ENCODE measurements at regions not wholly inside any gene's neighbourhood (a gene's known extent, or its start where the extent isn't known, plus 50 kb on each side); places are given as distances from the start of the nearest gene placed in this dataset.
"Not testable (repeated sequence)": the region's sequence is repeated elsewhere in the genome, so short reads cannot be mapped to it uniquely, and the experiment has no call there.

DNA sequence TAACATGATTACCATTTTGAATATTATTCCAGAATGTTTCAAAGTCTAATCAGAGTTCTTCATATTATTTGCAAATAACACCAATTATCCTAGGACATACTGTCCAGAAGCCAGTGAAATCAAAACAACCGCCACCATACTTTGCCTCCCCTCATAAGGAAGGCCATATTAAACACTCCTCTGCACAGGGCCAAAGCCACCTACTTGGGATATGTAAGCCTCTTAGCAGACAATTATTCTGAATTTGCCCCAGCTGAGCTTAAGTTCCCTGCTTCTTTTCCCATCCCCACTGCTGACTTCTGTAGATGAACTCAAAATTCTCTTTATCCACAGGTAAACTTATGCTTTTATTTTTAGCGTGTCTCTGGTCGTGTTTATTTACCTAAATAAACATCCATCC is 374.0 kb downstream of the KIF2B start:
- no peak for DNase-seq

DNA sequence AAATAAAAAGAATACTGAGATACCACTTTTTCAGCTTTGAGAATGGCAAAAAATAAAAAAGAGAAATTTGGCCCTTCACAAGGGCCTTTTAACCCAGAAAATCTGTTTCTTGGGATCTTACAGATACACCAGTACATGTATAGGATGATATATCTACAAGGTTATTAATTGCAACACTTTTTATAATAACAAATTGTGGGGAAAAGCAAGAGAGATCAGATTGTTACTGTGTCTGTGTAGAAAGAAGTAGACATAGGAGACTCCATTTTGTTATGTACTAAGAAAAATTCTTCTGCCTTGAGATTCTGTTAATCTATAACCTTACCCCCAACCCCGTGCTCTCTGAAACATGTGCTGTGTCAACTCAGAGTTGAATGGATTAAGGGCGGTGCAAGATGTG is 378.7 kb downstream of the KIF2B start:
- DNase-seq, result not testable (repeated sequence)

DNA sequence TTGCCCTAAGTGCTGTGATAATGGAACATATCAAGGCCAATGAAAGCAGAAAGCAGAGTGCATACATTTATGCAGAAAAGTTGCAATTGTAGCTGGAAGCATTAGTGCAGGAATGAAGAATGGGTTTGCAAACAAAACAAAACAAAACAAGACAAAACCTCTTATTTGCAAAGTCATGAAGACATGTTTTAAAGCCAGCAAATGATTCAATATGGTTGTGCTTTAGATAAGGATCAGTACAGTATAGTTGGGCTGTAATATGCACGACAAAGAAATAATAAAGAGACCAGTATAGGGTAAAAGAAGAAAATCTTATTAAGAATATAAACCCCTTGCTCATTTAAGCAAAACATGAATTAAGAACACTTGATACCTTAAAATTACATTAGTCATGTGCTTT is 398.1 kb downstream of the KIF2B start:
- DNase-seq, result no peak

DNA sequence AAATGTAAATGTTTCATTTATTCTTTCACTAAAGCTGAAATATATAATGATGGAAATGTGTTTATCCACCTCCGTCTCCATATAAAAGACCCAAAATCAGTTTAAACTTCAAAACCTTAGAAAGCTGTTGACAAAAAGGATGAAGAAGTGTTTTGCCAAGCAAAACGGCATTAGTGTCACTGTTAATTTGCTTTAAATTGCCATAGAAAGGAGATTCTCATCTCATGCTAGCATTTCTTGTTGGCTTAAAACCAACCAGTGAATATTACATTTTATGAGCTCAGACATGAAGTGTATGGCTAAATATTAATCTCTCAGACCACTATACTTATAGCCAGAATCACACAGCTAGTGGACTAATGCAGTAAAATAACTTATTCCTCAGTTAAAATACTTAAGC is 398.8 kb downstream of the KIF2B start:
- DNase-seq, result no peak

DNA sequence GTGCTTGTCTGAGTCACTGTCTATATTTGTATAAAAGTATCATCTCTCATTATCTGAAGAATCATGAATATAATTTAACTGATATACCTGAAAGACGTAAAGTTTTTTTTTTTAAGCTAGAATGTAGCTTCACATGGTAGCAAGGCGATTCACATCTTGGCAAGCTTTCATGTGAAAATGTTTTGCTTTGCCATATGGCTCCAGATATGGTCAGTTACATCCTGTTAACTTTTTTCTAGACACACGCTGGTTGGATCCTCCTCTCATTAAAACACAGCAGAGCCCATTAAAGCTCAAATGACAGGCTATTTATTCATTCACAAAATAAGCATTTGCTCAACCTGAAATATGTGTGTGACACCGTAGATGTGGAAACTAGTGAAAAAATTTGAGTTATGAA is 412.8 kb downstream of the KIF2B start:
- no peak for DNase-seq

DNA sequence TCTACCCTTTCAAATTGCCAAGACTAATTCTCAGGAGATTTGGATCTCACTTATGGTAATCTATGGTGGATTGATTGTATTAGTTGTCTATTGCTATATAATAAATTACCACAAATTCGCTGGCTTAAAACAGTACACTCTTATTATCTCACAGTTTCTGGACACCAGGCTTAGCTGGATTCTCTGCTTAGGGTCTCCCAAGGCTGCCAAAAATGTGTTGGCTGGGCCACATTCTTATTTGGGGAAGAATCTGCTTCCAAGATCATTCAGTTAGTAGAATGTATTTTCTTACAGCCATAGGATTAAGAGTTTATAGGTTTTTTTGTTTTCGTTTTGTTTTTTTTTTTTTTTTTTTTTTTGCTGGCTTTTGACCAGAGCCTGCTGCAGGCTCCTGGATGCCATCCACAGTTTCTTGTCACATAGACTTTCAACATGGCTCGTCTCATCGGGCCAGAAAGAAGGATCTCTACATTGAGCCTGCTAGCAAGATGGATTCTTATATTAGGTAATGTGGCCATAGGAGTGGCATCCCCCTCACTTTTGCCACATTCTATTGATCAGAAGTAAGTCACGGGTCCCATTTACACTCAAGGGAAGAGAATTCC is 415.3 kb downstream of the KIF2B start:
- DNase-seq, result no peak

DNA sequence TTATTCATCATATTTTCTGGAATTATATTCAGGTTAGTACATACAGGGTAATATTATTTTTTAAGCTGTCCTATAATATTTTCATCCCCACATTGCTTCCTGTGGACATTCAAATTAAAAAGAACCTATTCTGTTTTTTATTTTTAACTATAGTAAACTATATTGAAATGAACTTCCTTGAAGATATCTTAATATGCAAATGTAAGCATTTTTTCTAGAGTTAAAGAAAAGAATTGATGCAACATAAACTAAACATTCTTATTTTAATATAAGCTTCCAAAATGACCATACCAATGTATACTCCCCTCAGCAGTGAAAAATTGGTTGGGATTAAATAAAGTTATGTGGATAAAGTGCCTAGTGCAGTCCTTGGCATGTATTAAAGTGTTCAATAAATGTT is 416.6 kb downstream of the KIF2B start:
- no peak for DNase-seq

DNA sequence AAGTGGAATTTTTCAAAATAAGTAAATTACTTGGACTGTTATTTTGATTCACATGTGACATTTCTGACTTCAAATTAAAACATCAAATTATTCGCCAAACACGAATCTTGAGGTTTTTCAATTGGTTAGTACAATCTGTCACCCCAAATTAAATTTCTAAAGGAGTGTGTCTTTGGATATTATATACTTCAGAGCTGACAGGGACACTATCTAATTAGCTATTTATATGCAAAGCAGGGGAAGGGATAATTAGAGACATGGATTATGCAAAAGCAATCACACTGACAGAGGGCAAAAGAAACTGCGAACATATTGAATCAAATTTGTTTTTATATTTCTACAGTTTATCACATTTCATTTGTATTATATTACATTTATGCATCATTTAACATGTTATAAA is 433.0 kb downstream of the KIF2B start:
- DNase-seq, result no peak

DNA sequence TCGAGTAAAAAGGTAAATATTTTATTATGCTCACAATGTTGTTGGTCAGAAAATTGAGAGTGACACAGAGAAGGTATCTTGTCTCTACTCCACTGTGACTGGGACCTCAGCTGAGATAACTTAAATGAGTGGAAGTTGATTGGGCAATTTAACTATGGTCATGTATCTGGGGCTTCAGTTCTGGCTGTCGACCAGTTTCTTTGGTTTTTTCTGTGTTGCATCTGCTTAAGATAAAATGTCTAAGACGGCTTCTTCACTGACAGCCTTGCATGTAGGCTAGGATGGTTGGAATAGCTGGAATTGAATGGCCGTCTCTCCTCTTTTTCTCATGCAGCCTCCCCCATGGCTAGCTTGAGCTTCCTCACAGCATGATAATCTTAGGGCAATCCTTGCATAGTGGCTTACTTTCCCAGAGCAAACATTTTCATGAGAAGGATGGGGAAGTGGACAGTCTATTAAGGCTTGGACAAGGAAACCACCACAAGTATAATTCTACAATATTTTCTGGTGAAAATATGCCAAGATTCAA is 433.7 kb downstream of the KIF2B start:
- DNase-seq, result no peak

DNA sequence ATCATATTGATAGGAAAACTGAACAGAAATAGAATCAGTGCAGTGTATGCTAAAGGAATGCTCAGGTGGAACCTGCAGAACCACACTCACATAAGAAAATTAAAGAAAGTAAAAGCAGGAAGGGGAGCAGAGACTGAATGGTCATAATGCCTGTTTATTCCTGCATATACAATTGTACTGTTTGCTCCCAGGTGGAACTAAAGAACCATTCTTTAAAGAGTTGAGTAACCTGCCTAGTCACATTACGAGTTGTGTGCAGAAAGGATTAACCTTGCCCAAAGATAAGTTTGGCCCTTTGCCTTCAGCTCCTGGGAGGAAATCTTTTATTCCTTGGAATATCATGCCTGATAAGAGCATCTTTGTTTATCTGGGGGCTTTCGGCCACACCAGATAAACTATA is 434.7 kb downstream of the KIF2B start:
- DNase-seq, result no peak

DNA sequence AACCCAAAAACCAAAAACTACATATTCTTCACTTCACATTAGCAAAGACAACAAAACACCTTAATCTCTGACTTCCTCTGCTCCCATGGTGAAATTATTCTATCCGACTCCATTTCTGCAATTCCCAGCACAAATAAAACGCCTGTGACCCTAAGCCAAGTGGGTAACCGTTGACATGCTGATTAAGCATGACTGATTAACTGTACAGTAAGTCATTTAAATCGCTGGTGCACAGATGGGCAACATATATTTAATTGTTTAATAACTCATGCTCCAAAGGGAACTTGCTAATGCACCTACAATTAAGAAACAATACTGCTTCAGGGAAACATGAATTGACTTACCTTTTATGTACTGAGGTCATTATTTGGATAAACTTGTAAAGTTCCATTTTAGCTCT is 436.7 kb downstream of the KIF2B start:
- DNase-seq, result no peak

DNA sequence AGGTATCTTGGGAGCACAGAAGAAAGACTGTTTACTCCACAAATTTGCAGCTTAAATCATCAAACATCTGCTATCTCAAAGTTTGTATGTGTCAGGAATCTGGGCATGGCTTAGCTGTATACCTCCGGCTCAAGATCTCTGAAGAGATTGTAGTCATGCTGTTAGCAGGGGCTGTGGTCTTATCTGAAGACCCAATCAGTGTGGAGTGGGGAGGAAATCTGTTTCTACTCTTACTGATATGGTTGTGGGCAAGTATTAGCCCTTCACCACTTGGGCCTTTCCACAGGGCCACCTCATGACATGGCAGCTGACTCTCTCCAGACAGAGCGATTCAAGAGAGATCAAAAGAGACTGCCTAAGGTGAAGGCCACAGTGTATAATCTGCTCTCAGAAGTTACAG is 438.7 kb downstream of the KIF2B start:
- DNase-seq, result no peak

DNA sequence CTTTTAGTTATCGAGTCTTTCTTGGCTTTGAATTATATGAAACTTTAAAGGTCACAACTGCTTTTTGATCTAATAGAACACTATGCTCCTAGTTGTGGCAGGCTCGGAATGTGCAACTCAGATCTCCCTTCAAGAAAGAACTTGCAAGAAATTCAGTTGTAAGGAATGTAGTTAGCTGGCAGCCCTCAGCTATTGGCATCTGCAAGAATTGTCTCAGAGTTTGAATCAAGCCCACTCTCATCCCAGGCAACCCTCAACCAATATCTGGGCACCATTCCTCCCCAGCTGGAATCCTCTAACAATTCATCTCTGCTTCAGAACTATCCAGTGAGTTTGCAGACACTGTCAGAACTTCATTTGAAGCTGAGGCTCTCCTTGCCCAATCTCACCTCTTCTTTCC is 447.2 kb downstream of the KIF2B start:
- no peak for DNase-seq

DNA sequence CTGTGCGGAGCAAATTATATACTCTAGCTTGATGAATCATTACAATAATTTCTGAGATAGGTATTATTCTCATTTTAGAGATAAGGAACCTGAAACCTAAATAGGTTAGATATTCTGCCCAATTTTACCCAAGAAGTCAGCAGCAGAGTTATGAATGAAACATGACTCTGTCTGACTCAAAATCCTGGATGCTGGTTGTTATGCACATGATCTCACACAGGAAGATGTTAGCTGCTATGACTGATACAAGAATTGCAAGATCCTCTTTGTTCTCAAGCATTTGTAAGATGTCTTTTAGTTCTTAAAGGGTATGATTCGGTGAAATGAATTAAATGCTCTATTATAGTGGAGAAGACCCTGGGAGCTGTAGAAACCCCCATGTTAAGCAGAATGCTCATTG is 447.8 kb downstream of the KIF2B start:
- DNase-seq, result no peak

DNA sequence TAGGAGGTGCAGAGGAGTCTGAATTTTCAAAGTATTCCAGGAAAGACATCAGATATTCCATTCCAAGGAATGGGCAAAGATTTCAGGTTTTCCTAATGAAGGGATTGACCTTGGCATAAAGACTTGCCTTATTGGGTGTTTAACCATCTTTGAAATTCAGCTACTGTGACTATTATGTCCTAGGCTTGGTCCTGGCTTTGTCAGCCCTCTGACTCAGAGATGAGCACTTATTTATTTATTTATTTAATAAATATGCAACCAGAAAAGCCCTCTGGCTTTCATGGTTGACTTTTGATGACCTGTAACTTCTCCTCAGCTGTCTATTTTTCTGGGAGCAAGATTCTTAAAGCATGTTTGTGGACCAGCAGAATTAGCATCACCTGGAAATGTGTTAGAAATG is 455.1 kb downstream of the KIF2B start:
- DNase-seq, result no peak

DNA sequence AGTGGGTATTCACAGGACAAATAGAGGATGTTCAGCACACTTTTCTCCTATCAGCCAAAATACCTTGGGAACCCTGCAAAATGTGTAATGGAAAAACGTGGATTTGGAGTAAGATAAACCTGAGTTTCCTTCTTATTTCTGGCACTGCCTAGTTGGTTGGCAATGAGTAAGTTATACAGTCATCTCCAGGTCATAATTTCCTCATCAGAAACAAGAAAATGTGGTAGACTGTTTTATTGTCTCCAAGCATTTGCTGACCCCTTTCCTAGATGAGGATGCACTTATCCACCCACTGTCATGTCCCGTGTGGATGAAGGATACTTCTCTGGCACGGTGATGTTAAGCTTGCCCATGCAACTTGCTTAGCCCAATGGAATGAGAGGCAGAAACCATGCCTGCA is 458.0 kb downstream of the KIF2B start:
- no peak for DNase-seq

DNA sequence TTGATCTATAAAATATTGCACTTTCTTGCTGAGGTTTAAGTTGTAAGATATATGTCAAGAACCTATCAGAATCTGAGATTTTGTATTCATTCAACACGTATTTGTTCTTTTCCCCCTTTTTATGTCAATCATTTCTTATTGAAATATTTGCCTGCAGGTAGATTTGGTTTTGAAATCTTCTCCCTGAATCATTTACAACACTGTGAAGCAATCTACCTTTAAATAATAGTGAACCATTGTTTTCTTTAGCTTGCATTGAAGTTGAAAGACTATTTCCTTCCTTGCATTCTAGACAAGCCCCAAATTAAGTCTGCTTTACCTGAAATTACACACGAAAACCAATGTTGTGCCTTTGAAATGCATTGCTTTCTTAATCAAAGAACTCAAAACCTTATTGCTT is 460.2 kb downstream of the KIF2B start:
- DNase-seq, result no peak

DNA sequence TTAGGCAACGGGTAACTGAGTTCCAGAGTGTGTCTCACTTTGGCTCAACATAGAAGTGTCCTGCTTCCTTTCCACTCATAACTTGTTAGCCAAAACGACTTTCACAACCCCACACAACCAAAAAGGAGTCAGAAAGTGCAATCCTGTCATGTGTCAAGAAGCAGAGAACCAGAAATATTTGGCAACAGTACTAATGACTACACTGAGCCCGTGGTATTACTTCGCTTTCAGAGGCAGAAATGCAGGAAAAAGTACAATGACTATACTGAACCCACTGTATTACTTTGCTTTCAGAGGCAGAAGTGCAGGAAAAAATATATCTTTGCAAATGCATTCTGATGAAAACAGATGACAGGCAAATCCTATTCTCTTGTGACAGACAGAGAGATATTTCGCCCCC is 484.6 kb downstream of the KIF2B start:
- no peak for DNase-seq

DNA sequence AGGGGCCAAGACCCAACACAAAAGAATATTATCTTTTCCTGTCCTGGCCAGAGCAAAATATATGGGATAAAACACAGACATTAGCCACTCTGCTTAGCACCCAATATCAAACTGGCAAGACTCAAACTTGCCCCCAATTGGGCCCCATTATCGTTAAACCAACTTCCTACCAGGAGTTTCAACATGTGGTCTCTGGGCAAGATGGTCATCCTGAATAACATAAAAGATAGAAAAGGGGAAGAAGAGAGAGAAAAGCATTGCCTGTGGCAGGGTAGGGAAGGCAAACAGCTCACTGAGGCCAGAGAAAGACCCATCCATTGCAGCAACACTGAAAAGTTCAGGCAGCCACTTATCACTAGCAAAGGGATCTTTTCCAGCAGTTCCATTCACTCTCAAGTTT is 502.1 kb downstream of the KIF2B start:
- DNase-seq, result no peak

DNA sequence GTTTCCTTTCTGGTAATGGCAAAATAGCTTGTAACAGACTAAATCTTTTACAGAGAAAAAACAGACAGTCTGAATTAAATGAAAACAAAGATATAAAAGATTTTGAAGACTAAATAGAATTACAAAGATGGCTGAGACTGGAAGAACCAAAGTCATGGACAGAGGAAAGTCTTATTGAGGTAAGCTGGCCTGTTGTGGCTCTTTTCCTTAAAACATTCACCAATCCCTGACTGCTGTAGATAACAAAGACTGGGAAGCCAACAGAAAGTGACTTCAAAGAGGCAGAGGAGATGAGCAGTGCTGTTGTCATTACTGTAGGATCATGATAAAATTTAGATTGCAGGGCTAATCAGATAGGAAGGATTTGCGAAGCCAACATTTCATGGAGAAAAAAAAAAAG is 517.0 kb downstream of the KIF2B start:
- DNase-seq, result no peak

DNA sequence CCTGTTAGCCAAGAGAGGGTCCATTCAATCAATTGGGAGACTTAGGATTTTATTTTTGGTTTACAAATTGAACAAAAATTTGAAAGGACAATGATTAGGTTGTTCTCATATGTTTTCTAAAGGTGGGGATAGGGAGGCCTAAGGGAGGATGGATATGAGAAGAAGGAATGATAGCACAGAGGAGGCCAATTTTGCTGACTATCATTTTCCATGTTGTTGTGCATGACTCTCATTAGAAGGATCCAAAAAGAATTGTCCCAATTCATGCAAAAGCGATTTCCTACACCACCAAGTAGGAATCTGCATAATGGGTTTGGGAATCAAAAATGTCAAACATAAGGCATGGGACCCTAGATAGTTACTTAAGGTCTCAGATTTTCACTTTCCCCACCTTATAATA is 524.8 kb downstream of the KIF2B start:
- no peak for DNase-seq

DNA sequence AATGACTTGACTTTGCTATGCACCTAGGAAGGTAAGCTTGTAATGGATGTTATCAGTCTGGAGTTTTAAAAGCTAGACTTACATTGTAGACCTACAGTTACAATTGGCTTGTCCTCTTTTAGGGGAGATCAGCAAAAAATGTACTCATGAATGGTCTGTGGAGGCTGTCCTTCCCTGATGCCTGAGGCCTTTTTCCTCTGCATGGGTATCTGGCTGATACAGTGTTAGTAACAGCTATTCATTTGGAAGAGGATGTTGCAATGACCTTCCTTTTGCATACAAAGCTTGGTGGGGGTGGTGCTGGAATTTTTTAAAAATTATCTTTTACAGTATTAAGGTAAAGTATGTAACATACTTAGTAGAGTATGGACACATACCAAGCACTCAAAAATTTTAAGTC is 525.5 kb downstream of the KIF2B start:
- DNase-seq, result no peak

DNA sequence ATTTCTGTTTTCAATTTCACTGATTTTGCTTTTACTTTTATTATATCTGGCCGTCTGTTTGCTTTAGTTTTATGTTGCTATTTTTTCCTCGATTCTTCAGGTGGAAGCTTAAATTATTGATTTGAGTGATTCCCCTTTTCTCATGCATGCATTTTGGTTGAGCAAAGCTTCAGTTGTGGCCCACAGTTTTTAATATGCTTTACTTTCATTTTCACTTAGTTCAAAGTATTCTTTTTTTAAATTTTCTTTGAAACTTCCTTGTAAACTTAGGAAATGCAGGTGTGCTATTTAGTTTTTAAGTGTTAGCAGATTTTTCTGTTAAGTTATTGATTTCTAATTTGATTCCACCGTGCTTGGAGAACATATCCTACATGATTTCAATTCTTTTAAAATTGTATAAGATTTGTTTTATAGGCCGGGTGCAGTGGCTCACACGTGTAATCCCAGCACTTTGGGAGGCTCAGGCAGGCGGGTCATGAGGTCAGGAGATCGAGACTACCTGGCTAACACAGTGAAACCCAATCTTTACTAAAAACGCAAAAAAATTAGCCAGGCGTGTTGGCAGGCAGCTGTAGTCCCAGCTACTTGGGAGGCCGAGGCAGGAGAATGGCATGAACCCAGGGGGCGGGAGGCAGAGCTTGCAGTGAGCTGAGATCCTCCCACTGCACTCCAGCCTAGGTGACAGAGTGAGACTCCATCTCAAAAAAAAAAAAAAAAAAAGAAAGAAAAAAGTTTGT is 531.2 kb downstream of the KIF2B start:
- no peak for DNase-seq

DNA sequence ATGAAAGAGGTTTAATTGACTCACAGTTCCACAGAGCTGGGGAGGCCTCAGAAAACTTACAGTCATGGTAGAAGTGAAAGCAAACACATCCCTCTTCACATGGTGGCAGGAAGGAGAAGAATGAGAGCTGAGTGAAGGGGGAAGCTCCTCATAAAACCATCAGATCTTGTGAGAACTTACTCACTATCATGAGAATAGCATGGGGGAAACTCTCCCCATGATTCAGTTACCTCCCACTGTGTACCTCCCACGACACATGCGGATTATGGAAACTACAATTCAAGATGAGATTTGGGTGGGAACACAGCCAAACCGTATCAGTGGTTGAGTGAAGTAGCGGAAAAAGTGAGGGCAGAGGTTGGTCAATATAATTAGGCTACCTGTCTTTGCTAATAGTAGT is 538.3 kb downstream of the KIF2B start:
- DNase-seq, result not testable (repeated sequence)

DNA sequence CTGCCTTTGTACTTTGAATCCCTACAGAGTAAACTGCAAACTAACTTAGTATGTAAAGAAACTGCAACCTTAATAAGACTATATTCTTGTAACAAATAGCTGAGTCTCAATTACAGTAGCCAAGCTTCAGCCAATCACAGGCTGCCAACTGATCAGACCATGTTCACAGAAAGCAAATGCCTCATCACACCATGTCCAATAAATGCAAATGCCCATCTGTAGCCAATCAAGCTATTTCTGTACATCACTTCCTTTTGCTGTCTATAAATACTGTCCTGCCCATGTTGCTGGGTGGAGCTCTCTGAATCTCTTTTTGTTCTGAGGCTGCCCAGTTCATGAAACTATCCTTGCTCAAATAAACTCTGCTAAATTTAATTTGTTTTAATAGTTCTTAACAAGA is 531.7 kb upstream of the TOM1L1 start:
- DNase-seq, result no peak

Data from activated CD4-positive, alpha-beta T cell treated with anti-CD3 and anti-CD28 coated beads for 48 hours (primary cell).